HG03342 (cell line): ENCODE measurements at regions not wholly inside any gene's neighbourhood (a gene's known extent, or its start where the extent isn't known, plus 50 kb on each side); places are given as distances from the start of the nearest gene placed in this dataset.
A peak's percentile ranks its signal among the peaks of the same experiment; 100 is the strongest.
"Not testable (repeated sequence)": the region's sequence is repeated elsewhere in the genome, so short reads cannot be mapped to it uniquely, and the experiment has no call there.

Experiments
- ATAC-seq: cut with Tn5 transposase; IDR thresholded peaks from one replicate; pipeline ENCODE4 v1.9.1; 2021; ENCODE audit warnings: mild to moderate bottlenecking, moderate library complexity; ENCODE audit not compliant: unreplicated experiment

GRCh38 chr5:101664071-101664791 is 631.9 kb downstream of the SLCO4C1 start:
- no peak for ATAC-seq

GRCh38 chr5:101663543-101663942 is 632.5 kb downstream of the SLCO4C1 start:
- ATAC-seq = no peak

GRCh38 chr5:101662263-101662662 is 633.8 kb downstream of the SLCO4C1 start:
- ATAC-seq = no peak

- ATAC-seq = no peak
Observed at GRCh38 chr5:101658433-101658832, 637.7 kb downstream of the SLCO4C1 start.

GRCh38 chr5:101653996-101654395 is 642.1 kb downstream of the SLCO4C1 start:
- no peak for ATAC-seq

- no peak for ATAC-seq
Observed at GRCh38 chr5:101647861-101648260, 648.2 kb downstream of the SLCO4C1 start.

- ATAC-seq = no peak
Observed at GRCh38 chr5:101643794-101644193, 652.3 kb downstream of the SLCO4C1 start.

- ATAC-seq = no peak
Observed at GRCh38 chr5:101637599-101637998, 658.5 kb downstream of the SLCO4C1 start.

- ATAC-seq = not testable (repeated sequence)
Observed at GRCh38 chr5:101627770-101628169, 668.3 kb downstream of the SLCO4C1 start.

GRCh38 chr5:101626572-101626971 is 669.5 kb downstream of the SLCO4C1 start:
- ATAC-seq = no peak

GRCh38 chr5:101611039-101611438 is 685.0 kb downstream of the SLCO4C1 start:
- ATAC-seq = no peak

GRCh38 chr5:101608322-101608721 is 687.8 kb downstream of the SLCO4C1 start:
- no peak for ATAC-seq

- ATAC-seq = peak; percentile 67
Observed at GRCh38 chr5:101605700-101606099, 690.4 kb downstream of the SLCO4C1 start.

GRCh38 chr5:101600614-101601013 is 695.5 kb downstream of the SLCO4C1 start:
- no peak for ATAC-seq

GRCh38 chr5:101590384-101590783 is 687.3 kb upstream of the ST8SIA4 start:
- no peak for ATAC-seq

- ATAC-seq = no peak
Observed at GRCh38 chr5:101585366-101585765, 682.3 kb upstream of the ST8SIA4 start.

GRCh38 chr5:101580591-101580990 is 677.5 kb upstream of the ST8SIA4 start:
- ATAC-seq = no peak

GRCh38 chr5:101574017-101574416 is 670.9 kb upstream of the ST8SIA4 start:
- no peak for ATAC-seq

- no peak for ATAC-seq
Observed at GRCh38 chr5:101561018-101561417, 657.9 kb upstream of the ST8SIA4 start.

GRCh38 chr5:101543780-101544179 is 640.7 kb upstream of the ST8SIA4 start:
- ATAC-seq = no peak

- ATAC-seq = no peak
Observed at GRCh38 chr5:101539315-101539714, 636.2 kb upstream of the ST8SIA4 start.

GRCh38 chr5:101535626-101536025 is 632.5 kb upstream of the ST8SIA4 start:
- ATAC-seq = no peak

GRCh38 chr5:101534491-101535110 is 631.5 kb upstream of the ST8SIA4 start:
- ATAC-seq = no peak
